Mammary epithelial cell (primary cell): ENCODE measurements at regions not wholly inside any gene's neighbourhood (a gene's known extent, or its start where the extent isn't known, plus 50 kb on each side); places are given as distances from the start of the nearest gene placed in this dataset.

ENCODE experiments used
- EZH2 ChIP-seq: IDR thresholded peaks from 2 replicates; pipeline ENCODE4 v1.6.1; 2012; ENCODE audit warnings: low read length, inconsistent platforms, borderline replicate concordance
- TF ChIP-seq, protein P1 (sequence below), 2 donors: IDR thresholded peaks in 1 of 2; conservative IDR thresholded peaks in 1 of 2; 2 replicates each; pipeline ENCODE4 v1.5.1; 2011 to 2012; ENCODE audit warnings: inconsistent platforms in 2 of 2, low read length in 2 of 2, mild to moderate bottlenecking in 2 of 2, control low read depth in 1 of 2, low read depth in 1 of 2; ENCODE audit not compliant: insufficient read depth in 1 of 2; ENCODE audit errors: extremely low read depth in 1 of 2

DNA sequence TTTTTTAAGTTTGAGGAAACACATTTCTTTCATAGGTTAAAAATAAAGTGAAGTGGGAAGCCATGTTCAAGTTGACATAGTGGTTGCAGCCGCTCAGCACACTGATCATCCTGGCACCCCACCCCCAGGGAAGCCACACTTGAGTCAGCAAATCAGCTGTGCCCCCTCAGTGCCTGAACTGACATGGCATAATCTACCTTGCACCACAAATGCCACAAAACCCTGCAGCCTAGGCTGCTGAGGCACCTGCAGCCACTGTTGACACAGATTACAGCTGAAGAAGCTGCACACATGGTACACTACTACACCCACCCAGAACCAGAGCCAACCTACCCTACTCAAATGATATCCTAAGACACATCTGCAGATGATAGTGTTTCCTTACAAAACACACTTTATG lies 77.5 kb upstream of the RIMS1 start:
- TF ChIP-seq, protein P1, sequence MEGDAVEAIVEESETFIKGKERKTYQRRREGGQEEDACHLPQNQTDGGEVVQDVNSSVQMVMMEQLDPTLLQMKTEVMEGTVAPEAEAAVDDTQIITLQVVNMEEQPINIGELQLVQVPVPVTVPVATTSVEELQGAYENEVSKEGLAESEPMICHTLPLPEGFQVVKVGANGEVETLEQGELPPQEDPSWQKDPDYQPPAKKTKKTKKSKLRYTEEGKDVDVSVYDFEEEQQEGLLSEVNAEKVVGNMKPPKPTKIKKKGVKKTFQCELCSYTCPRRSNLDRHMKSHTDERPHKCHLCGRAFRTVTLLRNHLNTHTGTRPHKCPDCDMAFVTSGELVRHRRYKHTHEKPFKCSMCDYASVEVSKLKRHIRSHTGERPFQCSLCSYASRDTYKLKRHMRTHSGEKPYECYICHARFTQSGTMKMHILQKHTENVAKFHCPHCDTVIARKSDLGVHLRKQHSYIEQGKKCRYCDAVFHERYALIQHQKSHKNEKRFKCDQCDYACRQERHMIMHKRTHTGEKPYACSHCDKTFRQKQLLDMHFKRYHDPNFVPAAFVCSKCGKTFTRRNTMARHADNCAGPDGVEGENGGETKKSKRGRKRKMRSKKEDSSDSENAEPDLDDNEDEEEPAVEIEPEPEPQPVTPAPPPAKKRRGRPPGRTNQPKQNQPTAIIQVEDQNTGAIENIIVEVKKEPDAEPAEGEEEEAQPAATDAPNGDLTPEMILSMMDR (conservative IDR thresholded peaks at IDR 0.05 in 1 of 2, IDR thresholded peaks at IDR 0.05 in 1 of 2; ENCODE audit: extremely low read depth in 1 of 2, insufficient read depth in 1 of 2, low read depth in 1 of 2, low read length in 2 of 2) = no peak
- no peak for TF ChIP-seq EZH2
